ENCODE measurements at regions not wholly inside any gene's neighbourhood (a gene's known extent, or its start where the extent isn't known, plus 50 kb on each side); places are given as distances from the start of the nearest gene placed in this dataset.

GRCh38 chr10:130941886-130942285 is 369.6 kb downstream of the TCERG1L start:
- TF ChIP-seq, protein P1, sequence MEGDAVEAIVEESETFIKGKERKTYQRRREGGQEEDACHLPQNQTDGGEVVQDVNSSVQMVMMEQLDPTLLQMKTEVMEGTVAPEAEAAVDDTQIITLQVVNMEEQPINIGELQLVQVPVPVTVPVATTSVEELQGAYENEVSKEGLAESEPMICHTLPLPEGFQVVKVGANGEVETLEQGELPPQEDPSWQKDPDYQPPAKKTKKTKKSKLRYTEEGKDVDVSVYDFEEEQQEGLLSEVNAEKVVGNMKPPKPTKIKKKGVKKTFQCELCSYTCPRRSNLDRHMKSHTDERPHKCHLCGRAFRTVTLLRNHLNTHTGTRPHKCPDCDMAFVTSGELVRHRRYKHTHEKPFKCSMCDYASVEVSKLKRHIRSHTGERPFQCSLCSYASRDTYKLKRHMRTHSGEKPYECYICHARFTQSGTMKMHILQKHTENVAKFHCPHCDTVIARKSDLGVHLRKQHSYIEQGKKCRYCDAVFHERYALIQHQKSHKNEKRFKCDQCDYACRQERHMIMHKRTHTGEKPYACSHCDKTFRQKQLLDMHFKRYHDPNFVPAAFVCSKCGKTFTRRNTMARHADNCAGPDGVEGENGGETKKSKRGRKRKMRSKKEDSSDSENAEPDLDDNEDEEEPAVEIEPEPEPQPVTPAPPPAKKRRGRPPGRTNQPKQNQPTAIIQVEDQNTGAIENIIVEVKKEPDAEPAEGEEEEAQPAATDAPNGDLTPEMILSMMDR (IDR thresholded peaks at IDR 0.05): no peak
- no peak for TF ChIP-seq POLR2AphosphoS5 (IDR thresholded peaks at IDR 0.05)
